HG02678 (cell line): ENCODE measurements at regions not wholly inside any gene's neighbourhood (a gene's known extent, or its start where the extent isn't known, plus 50 kb on each side); places are given as distances from the start of the nearest gene placed in this dataset.
A peak's percentile ranks its signal among the peaks of the same experiment; 100 is the strongest.

ENCODE experiments used
- ATAC-seq: cut with Tn5 transposase; IDR thresholded peaks from one replicate; pipeline ENCODE4 v1.9.1; 2021; ENCODE audit warnings: mild to moderate bottlenecking, moderate library complexity; ENCODE audit not compliant: unreplicated experiment

- no peak for ATAC-seq
Observed at GRCh38 chr9:79001012-79001411, 570.8 kb upstream of the TLE4 start.

GRCh38 chr9:79003514-79003913, 568.3 kb upstream of the TLE4 start:
- no peak for ATAC-seq

- ATAC-seq, result no peak
Observed at GRCh38 chr9:79004032-79004431, 567.7 kb upstream of the TLE4 start.

- ATAC-seq, result no peak
Observed at GRCh38 chr9:79006546-79006945, 565.2 kb upstream of the TLE4 start.

- ATAC-seq, result peak; percentile 57
Observed at GRCh38 chr9:79007701-79008483, 563.9 kb upstream of the TLE4 start.

GRCh38 chr9:79008916-79009315, 562.8 kb upstream of the TLE4 start:
- ATAC-seq, result no peak

- ATAC-seq, result no peak
Observed at GRCh38 chr9:79011461-79011860, 560.3 kb upstream of the TLE4 start.

GRCh38 chr9:79012561-79012960, 559.2 kb upstream of the TLE4 start:
- no peak for ATAC-seq

- no peak for ATAC-seq
Observed at GRCh38 chr9:79013715-79014610, 557.8 kb upstream of the TLE4 start.

GRCh38 chr9:79014929-79015699, 556.7 kb upstream of the TLE4 start:
- ATAC-seq, result no peak

GRCh38 chr9:79015951-79016350, 555.8 kb upstream of the TLE4 start:
- ATAC-seq, result no peak

- no peak for ATAC-seq
Observed at GRCh38 chr9:79020276-79020675, 551.5 kb upstream of the TLE4 start.

GRCh38 chr9:79021084-79021483, 550.7 kb upstream of the TLE4 start:
- ATAC-seq, result no peak

- ATAC-seq, result no peak
Observed at GRCh38 chr9:79023134-79023580, 548.6 kb upstream of the TLE4 start.

GRCh38 chr9:79026316-79026715, 545.4 kb upstream of the TLE4 start:
- no peak for ATAC-seq

- ATAC-seq, result no peak
Observed at GRCh38 chr9:79028101-79028500, 543.7 kb upstream of the TLE4 start.

GRCh38 chr9:79034583-79034982, 537.2 kb upstream of the TLE4 start:
- no peak for ATAC-seq

- no peak for ATAC-seq
Observed at GRCh38 chr9:79037338-79037737, 534.4 kb upstream of the TLE4 start.

- ATAC-seq, result no peak
Observed at GRCh38 chr9:79040671-79041070, 531.1 kb upstream of the TLE4 start.

- no peak for ATAC-seq
Observed at GRCh38 chr9:79041266-79041665, 530.5 kb upstream of the TLE4 start.

- ATAC-seq, result no peak
Observed at GRCh38 chr9:79043916-79044315, 527.8 kb upstream of the TLE4 start.
